GM12878 (cell line): ENCODE measurements at regions not wholly inside any gene's neighbourhood (a gene's known extent, or its start where the extent isn't known, plus 50 kb on each side); places are given as distances from the start of the nearest gene placed in this dataset.

Experiments
- ATAC-seq: fragments of 200-7000 bp; cut with Tn5 transposase; 3 replicates; pipeline ENCODE4 v1.9.1; 2020; ENCODE audit warnings: mild to moderate bottlenecking, moderate library complexity
- BruUV-seq: library from RNA; stranded (reverse); fragments of 400-500 nt; replicated peaks from 2 replicates; lab custom pipeline; 2021; lab: Mats Ljungman, UMichigan
- CTCF ChIA-PET: fragments of 300-600 bp; sonication (Branson Sonifier 250); formaldehyde crosslinking; extraction: SDS; loops from one replicate; lab custom pipeline; 2021; ENCODE audit warnings: inconsistent platforms; lab: Yijun Ruan, JAX
- POLR2A ChIA-PET: fragments of 350-600 bp; formaldehyde crosslinking; extraction: SDS; loops from one replicate; lab custom pipeline; 2021; ENCODE audit warnings: inconsistent platforms; lab: Charles Lee
- RAD21 ChIA-PET: fragments of 300-600 bp; sonication (Branson Sonifier 250); formaldehyde crosslinking; loops from one replicate; lab custom pipeline; 2023; ENCODE audit warnings: antibody characterized with exemption; ENCODE audit not compliant: unreplicated experiment; lab: Charles Lee
- SMC1A ChIA-PET: fragments of 300-600 bp; sonication (Branson Sonifier 250); formaldehyde crosslinking; loops from one replicate; lab custom pipeline; 2023; ENCODE audit not compliant: unreplicated experiment, uncharacterized antibody; lab: Charles Lee
- DNase-seq: peaks from one replicate; pipeline ENCODE4 v3.0.0-alpha.2; 2011; ENCODE audit warnings: low read depth, low spot score
- FAIRE-seq: peaks from 3 replicates; lab custom pipeline; 2011; peaks lifted over from hg19 to GRCh38; lab: Jason Lieb, UNC
- H2AFZ ChIP-seq: 2 replicates; pipeline ENCODE4 v1.6.0; 2011; ENCODE audit warnings: low read depth, low read length, control low read depth; ENCODE audit not compliant: control insufficient read depth
- H3K27ac ChIP-seq: 2 replicates; pipeline ENCODE4 v1.5.1; 2011; ENCODE audit warnings: control low read depth; ENCODE audit not compliant: control insufficient read depth, insufficient read depth
- H3K27me3 ChIP-seq, 2 experiments: replicated peaks in 1 of 2; 2 replicates each; pipeline versions ENCODE4 v1.6.0 to v1.6.1; 2011; ENCODE audit warnings: low read length in 1 of 2; ENCODE audit not compliant: control insufficient read depth in 2 of 2, insufficient read depth in 2 of 2
- H3K36me3 ChIP-seq, 2 experiments: 2 replicates each; pipeline ENCODE4 v1.5.1; 2011; ENCODE audit warnings: low read length in 1 of 2; ENCODE audit not compliant: control insufficient read depth in 2 of 2, insufficient read depth in 2 of 2
- H3K4me1 ChIP-seq: 2 replicates; pipeline ENCODE4 v1.6.1; 2011; ENCODE audit warnings: mild to moderate bottlenecking, low read length, moderate library complexity, mixed read lengths; ENCODE audit not compliant: control insufficient read depth, insufficient read depth
- H3K4me2 ChIP-seq: 2 replicates; pipeline ENCODE4 v1.6.0; 2011; ENCODE audit warnings: control low read depth; ENCODE audit not compliant: control insufficient read depth, insufficient read depth
- H3K4me3 ChIP-seq: fragments of 200-600 bp; sonication (generic); 2 replicates; pipeline ENCODE4 v1.5.1; 2016
- H3K79me2 ChIP-seq: 2 replicates; pipeline ENCODE4 v1.6.0; 2011; ENCODE audit warnings: low read length; ENCODE audit not compliant: control insufficient read depth, insufficient read depth
- H3K9ac ChIP-seq: 2 replicates; pipeline ENCODE4 v1.8.0; 2011; ENCODE audit warnings: low read length, control low read depth, mixed read lengths; ENCODE audit not compliant: control insufficient read depth, insufficient read depth
- H3K9me3 ChIP-seq: replicated peaks from 3 replicates; pipeline ENCODE4 v1.5.1; 2011; ENCODE audit warnings: mild to moderate bottlenecking, low read length; ENCODE audit not compliant: control insufficient read depth, insufficient read depth
- H4K20me1 ChIP-seq: 2 replicates; pipeline ENCODE4 v1.6.0; 2011; ENCODE audit not compliant: control insufficient read depth, insufficient read depth
- ATF3 ChIP-seq: IDR thresholded peaks from 2 replicates; pipeline ENCODE4 v1.6.1; 2011; ENCODE audit warnings: low read depth, mild to moderate bottlenecking, low read length, moderate library complexity, borderline replicate concordance; ENCODE audit errors: extremely low read depth
- BHLHE40 ChIP-seq, 2 experiments: fragments of 450-650 bp in 1 of 2; IDR thresholded peaks; 2 replicates each; pipeline ENCODE4 v1.6.1; 2011 to 2017; ENCODE audit warnings: low read depth in 2 of 2, borderline replicate concordance in 1 of 2, improper control_type of control experiment in 1 of 2, low read length in 1 of 2, mild to moderate bottlenecking in 1 of 2
- EZH2 ChIP-seq: IDR thresholded peaks from 2 replicates; pipeline ENCODE4 v1.6.1; 2012; ENCODE audit warnings: low read depth, mild to moderate bottlenecking, control low read depth, inconsistent platforms, low read length, borderline replicate concordance; ENCODE audit not compliant: control insufficient read depth
- IKZF2 ChIP-seq, 2 experiments: fragments of 450-650 bp; IDR thresholded peaks; 2 replicates each; pipeline ENCODE4 v1.6.1; 2017; ENCODE audit warnings: mild to moderate bottlenecking in 2 of 2, moderate library complexity in 2 of 2
- IRF5 ChIP-seq: fragments of 450-650 bp; IDR thresholded peaks from 2 replicates; pipeline ENCODE4 v1.6.1; 2017; ENCODE audit warnings: borderline replicate concordance
- JUND ChIP-seq: IDR thresholded peaks from 2 replicates; pipeline ENCODE4 v1.6.1; 2012; ENCODE audit warnings: low read depth, mild to moderate bottlenecking, low read length, improper control_type of control experiment, moderate library complexity
- MTA2 ChIP-seq: fragments of 450-650 bp; IDR thresholded peaks from 2 replicates; pipeline ENCODE4 v1.6.1; 2016; ENCODE audit warnings: low read depth, mild to moderate bottlenecking, moderate library complexity
- NR2F1 ChIP-seq: fragments of 450-650 bp; conservative IDR thresholded peaks from 2 replicates; pipeline ENCODE4 v1.6.1; 2017; ENCODE audit warnings: mild to moderate bottlenecking
- PML ChIP-seq: IDR thresholded peaks from 2 replicates; pipeline ENCODE4 v1.6.1; 2012; ENCODE audit warnings: low read length, inconsistent platforms
- SIN3A ChIP-seq: IDR thresholded peaks from 2 replicates; pipeline ENCODE4 v1.6.1; 2012; ENCODE audit warnings: low read depth, low read length, improper control_type of control experiment
- STAT1 ChIP-seq: fragments of 450-650 bp; conservative IDR thresholded peaks from 2 replicates; pipeline ENCODE4 v1.6.1; 2014; ENCODE audit warnings: antibody characterized with exemption, mild to moderate bottlenecking
- WGBS: methylation state at CpG from one replicate; pipeline ENCODE4 v1.1.6; 2016; ENCODE audit warnings: low lambda C conversion rate; ENCODE audit not compliant: insufficient replicate concordance, insufficient coverage; ENCODE audit errors: missing lambda C conversion rate; 5-methylcytosine and 5-hydroxymethylcytosine counted together
- in situ Hi-C: fragments of 300-500 bp; cut with MboI; formaldehyde crosslinking; loops from 9 replicates; pipeline ENCODE4 v1.14.3; 2018; ENCODE audit warnings: mixed read lengths
- intact Hi-C: fragments of 100-400 bp; cut with micrococcal nuclease; formaldehyde crosslinking; loops from one replicate; pipeline ENCODE4 v1.14.2; 2022; ENCODE audit not compliant: unreplicated experiment
- TF ChIP-seq, protein P1 (sequence below): fragments of 450-650 bp; formaldehyde crosslinking; IDR thresholded peaks from 2 replicates; pipeline ENCODE4 v1.4.0; 2020; ENCODE audit warnings: mild to moderate bottlenecking, moderate library complexity

- FAIRE-seq (no peak), DNase-seq (no peak), ATAC-seq (no peak)
- Histone ChIP-seq H3K9me3 (no peaks in the 10 kb centered on the region), H3K4me3 (no peak overlapping the region), H3K4me1 (no peaks in the 10 kb centered on the region), H3K79me2 (no peaks in the 10 kb centered on the region), H3K27ac (no peak overlapping the region), H4K20me1 (no peaks in the 10 kb centered on the region), H3K27me3 (no peaks in the 10 kb centered on the region), H3K36me3 (no peaks in the 10 kb centered on the region), H3K4me2 (no peak overlapping the region), H2AFZ (no peak overlapping the region), H3K9ac (no peak overlapping the region)
- TF ChIP-seq NR2F1 = 0 out of 2 replicates have a peak, but pooled peaks have one; percentile 44
- no peak for TF ChIP-seq JUND
- TF ChIP-seq BHLHE40 (IDR thresholded peaks at IDR 0.05; ENCODE audit: borderline replicate concordance in 1 of 2, low read depth in 2 of 2, low read length in 1 of 2) = peak in 1 of 2 experiments; percentile 44; a peak in 2 of 4 replicates
- ChIA-PET SMC1A (no interaction called here), POLR2A (no interaction called here), RAD21 (no interaction called here), CTCF (interaction anchor here (1.2 kb wide), 1 partner anchor 11 kb away, joined by 4 read pairs; no protein-coding TSS in a partner anchor)
- intact Hi-C loops = no loop called here
- in situ Hi-C loops = no loop called here
- WGBS = 30% methylated on average over 11 of the region's 11 CpGs
- no TSS peak for BruUV-seq
These were observed 115.2 kb downstream of the IRX5 start for GRCh38 chr16:55045756-55046460.

- no peak for ATAC-seq
- ChIA-PET POLR2A (no interaction called here), RAD21 (no interaction called here), CTCF (interaction anchor here (1.2 kb wide), 1 partner anchor 12 kb away, joined by 4 read pairs; no protein-coding TSS in a partner anchor), SMC1A (no interaction called here)
- H3K27ac ChIP-seq = no peak overlapping the region
- no peak for FAIRE-seq
- in situ Hi-C loops (no loop called here), intact Hi-C loops (no loop called here)
- no peaks in the 10 kb centered on the region for H3K4me1 ChIP-seq
- no peaks in the 10 kb centered on the region for H4K20me1 ChIP-seq
- H3K9ac ChIP-seq = no peak overlapping the region
- DNase-seq = no peak
- H3K9me3 ChIP-seq = no peaks in the 10 kb centered on the region
- no peaks in the 10 kb centered on the region for H3K36me3 ChIP-seq
- no peak overlapping the region for H3K4me2 ChIP-seq
- no TSS peak for BruUV-seq
- H3K27me3 ChIP-seq = no peaks in the 10 kb centered on the region
- H3K79me2 ChIP-seq = no peaks in the 10 kb centered on the region
- H3K4me3 ChIP-seq = no peak overlapping the region
- 30% methylated on average over 6 of the region's 6 CpGs for WGBS
- no peak overlapping the region for H2AFZ ChIP-seq
- TF ChIP-seq IRF5 (no peak), IKZF2 (IDR thresholded peaks at IDR 0.05) (no peak), MTA2 (no peak), ATF3 (no peak), STAT1 (no peak), EZH2 (no peak), SIN3A (no peak), PML (no peak)
- TF ChIP-seq, protein P1, sequence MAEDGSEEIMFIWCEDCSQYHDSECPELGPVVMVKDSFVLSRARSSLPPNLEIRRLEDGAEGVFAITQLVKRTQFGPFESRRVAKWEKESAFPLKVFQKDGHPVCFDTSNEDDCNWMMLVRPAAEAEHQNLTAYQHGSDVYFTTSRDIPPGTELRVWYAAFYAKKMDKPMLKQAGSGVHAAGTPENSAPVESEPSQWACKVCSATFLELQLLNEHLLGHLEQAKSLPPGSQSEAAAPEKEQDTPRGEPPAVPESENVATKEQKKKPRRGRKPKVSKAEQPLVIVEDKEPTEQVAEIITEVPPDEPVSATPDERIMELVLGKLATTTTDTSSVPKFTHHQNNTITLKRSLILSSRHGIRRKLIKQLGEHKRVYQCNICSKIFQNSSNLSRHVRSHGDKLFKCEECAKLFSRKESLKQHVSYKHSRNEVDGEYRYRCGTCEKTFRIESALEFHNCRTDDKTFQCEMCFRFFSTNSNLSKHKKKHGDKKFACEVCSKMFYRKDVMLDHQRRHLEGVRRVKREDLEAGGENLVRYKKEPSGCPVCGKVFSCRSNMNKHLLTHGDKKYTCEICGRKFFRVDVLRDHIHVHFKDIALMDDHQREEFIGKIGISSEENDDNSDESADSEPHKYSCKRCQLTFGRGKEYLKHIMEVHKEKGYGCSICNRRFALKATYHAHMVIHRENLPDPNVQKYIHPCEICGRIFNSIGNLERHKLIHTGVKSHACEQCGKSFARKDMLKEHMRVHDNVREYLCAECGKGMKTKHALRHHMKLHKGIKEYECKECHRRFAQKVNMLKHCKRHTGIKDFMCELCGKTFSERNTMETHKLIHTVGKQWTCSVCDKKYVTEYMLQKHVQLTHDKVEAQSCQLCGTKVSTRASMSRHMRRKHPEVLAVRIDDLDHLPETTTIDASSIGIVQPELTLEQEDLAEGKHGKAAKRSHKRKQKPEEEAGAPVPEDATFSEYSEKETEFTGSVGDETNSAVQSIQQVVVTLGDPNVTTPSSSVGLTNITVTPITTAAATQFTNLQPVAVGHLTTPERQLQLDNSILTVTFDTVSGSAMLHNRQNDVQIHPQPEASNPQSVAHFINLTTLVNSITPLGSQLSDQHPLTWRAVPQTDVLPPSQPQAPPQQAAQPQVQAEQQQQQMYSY (CRISPR knock-in tag) = no peak
These were observed 115.8 kb downstream of the IRX5 start for GRCh38 chr16:55046513-55046912.
